ENCODE measurements at regions not wholly inside any gene's neighbourhood (a gene's known extent, or its start where the extent isn't known, plus 50 kb on each side); places are given as distances from the start of the nearest gene placed in this dataset.

DNA sequence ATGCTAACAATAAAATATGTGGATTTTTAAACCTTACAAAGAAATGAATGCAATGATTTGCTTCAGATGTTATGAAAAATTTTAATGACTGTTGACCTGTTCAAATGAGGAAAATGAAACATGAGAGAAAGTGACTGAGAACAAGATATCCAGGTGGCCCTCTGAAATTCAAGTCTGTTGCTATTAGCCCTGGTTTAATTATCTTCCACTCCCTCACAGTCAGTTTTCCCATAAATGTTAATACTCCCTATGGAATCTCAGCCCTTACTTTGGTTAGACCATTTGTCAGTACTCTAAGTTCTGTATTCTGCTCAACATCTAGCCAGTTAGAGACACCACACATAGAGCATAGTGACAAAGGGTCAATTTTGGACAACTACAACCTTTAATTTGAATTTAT lies 327.8 kb downstream of the PDGFC start:
- no peak for DNase-seq (ENCODE audit: low spot score)

DNA sequence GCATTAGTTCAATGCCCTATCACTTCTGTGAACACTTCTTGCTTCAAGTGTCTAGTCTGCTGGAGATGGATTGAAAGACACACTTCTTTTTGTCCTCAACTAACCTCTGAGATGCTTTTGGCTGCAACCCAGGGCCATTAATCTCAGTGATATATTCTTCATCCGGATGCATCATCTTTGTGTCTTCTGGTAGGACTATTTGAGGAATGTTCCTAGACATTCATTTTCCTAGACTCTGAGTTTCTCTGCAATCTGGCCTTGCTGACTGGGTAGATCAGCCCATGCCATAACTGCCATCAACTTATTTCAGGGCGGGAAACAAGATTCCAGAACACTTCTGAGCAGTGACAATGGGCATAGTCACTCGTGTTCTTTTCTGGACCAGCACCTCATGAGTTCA lies 329.4 kb downstream of the PDGFC start:
- DNase-seq (ENCODE audit: low spot score) = no peak

DNA sequence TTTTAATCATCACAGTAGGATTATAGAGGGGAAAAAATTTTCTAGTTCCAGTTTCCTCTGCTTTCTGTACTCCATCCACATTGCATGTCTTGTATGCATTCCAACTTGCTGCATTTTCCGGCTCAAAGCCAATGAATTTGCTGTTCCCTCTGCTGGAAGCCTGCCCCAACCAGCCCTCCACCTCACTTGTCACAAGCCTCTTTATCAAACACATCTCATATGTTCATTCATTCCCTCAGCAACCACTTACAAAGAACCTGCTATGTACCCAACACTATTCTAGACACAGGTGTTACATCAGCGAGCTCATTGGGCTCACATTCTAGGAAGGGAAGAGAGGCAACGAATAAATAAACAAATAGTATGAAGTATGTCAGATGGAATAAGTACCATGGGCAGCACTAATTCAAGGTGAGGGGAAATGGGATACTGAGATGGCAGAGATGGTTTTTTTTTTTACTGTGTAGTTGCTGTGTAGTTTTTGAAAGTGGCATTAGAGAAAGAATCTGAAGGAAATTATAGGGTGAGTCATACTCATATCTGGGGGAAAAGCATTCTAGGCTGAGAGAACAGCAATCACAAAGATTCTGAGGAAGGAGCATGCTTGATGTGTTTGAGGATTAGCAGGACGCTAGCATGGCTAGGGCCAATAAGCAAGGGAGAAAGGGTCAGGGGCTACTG lies 332.5 kb downstream of the PDGFC start:
- DNase-seq (ENCODE audit: low spot score) = no peak

DNA sequence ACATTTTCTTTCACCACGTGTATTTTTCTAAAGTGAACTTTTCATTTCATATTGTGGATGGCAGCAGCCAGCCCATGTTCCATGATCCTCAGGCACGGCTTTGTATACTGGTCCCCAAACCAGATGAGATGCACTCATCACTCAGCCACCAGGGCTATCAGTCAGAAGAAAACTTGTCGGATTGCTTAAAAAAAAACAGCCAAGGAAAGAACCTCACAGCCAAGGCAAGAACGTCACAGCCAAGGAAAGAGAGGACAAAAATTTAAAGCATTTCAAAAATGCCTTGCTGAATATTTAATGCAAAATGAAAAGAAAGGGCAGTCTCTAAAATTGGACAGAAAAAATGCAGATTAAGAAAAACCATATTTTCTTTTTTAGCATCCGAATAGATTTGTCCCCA lies 333.3 kb downstream of the PDGFC start:
- DNase-seq (ENCODE audit: low spot score) = no peak

DNA sequence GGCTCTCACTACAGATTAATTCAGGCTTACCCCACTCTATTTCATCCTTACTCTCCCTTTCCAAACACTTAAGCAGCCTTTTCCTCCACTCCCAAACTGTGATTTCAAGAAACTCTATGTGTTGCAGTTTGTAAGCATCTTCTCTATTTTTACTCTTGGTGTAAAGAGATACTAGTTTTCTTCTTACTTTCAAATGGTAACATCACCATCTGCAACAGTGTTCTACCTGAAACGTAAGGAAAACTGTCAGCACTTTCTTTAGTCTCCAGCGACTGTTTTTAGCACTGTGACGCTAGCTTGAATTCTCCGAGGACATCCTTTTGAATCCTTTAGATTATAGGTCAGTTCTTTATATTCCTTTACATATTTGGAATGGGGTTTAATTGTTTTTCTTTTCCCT lies 335.2 kb downstream of the PDGFC start:
- DNase-seq (ENCODE audit: low spot score) = no peak

DNA sequence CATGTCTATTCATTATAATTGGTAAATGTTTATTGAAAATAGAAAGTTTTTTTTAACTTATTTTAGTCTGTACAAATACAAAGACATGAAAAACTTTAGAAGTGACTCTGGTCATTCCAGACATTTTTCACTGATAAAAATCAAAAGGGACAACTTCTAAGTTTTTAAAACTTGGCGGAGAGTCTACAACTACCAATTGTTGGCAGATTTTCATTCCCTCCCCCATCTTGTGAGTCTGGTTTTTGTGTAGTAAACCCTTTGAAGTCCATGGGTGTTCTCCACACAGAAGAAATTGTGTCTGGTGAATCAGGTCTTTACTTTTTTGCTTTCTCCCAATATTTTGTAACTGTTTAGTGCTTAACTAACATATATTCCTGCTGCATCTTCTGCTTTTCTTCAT lies 336.5 kb downstream of the PDGFC start:
- DNase-seq (ENCODE audit: low spot score) = no peak

DNA sequence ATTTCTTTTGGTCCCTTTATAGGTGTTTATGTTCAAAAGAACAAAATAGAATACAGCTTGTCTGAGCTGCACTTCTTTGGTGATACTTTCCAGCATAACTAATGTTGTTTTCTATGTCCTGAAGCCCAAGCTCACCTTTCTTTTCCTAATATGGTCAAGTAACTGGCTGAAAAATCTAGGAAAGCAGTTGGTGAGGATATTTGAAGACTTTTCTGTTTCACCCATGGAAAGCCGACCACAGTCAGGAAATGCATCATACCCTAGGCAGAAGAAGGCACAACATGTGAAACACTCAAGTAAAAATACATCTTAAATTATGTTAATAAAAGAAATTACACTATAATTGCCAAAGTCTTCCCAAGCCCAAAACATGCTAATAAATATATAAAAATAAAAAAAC lies 337.0 kb downstream of the PDGFC start:
- DNase-seq (ENCODE audit: low spot score) = no peak

DNA sequence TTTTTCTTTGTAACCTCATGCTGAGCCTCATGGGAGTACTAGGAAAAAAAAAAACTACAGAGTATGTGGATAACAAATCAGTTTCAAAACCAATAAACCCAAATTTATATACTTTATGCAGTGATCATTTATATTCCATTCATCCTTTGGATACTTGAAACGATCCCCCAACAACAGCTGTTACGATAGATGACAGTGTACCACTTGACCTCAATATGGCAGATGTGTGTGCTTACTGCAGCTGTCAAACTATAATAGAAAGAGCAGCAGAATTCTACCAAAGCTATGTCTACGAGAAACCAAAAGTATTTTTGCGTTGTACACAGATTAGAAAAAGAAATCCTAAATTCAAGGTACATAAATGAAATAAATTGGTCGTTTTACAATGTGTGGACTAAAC lies 337.8 kb downstream of the PDGFC start:
- no peak for DNase-seq (ENCODE audit: low spot score)

DNA sequence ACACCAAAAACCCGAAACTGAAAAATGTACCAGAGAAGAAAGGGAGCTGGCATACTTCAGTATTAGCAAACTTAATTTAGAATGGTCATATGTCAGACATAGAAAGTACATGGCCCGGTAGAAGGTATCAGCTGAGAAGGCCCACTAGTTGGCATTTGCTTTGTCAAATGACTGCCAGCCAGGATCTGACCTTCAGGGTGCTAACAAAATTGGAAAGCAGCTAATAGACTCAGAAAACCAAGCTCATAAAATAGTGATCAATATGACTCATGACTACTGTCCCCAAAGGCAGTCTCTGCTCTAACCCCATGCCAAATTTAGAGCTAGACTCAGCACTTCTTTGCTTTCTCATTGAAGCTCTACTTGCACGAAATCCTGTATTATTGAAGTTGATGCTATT lies 342.7 kb downstream of the PDGFC start:
- DNase-seq (ENCODE audit: low spot score) = no peak

DNA sequence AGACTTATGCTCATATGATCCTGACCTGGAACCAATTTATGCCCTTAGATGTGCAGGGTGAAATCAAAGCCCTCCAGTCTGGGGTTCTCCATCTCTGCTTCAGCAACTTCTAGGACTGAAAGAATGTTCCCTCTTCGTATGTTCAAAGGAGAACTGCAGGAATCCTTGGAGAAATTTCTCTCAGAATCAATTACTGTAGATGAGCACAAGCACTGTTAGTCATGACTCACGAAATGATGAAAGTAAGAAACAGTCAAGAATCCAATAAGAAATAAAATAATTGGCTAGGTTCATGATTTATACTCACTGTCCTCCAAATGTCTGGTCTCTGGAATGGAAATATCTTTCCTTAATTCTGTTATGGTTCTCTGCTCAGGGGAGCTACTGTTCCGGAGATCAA lies 348.2 kb downstream of the PDGFC start:
- no peak for DNase-seq (ENCODE audit: low spot score)

DNA sequence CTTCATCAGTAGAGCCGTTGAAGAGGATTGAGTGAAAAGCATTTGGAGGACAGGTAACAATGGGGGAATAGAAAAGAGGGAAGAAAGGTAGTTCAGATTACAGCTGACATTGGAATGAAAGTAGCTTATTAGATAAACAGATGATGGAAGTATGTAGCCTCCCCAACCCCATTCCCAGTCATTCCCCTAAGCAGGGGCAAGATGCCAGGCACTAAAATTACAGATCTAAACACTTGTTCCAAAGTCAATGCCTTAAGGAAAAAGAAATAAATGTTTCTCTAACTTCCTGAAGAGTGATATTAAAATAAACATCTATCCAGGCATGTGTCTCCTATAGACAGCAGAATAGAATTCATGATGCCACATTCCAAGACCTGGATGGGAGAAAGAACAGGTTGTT lies 350.8 kb downstream of the PDGFC start:
- DNase-seq (ENCODE audit: low spot score) = no peak

DNA sequence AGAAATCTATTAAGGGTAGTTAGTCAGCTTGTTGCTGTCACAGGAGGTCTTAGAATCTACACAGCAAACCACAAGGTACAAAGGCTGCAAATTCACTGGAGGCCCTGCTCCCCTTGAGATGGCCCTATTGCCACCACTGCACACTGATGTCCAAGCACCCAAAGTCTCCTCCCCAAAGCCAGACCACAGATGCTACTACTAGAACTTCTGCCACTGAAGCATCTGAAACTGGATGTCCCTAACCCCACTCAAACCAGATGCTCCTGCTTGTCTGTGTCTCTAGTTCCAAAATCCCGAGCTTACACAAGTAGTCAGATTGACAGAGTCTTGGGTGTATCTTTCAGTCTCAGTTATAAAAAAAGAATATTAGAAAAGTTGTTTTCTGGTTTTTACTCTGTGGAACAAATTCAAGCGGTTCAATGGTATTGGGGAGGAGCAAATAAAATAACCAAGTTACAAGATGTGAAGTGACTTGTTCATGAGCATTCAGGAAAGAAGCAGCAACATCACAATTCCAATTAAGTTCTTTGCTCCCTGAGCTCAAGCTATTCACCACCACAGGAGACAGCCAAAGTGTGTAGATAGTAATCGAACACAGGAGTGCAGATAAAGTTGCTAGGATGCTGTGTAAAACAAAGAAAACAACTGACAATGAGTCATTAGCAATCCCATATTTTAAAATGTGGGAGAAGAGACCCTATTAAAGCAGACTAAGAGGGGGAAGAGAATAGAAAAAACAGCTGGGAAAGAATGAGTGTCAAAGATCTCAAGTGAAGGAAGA lies 352.3 kb downstream of the PDGFC start:
- DNase-seq (ENCODE audit: low spot score) = no peak

DNA sequence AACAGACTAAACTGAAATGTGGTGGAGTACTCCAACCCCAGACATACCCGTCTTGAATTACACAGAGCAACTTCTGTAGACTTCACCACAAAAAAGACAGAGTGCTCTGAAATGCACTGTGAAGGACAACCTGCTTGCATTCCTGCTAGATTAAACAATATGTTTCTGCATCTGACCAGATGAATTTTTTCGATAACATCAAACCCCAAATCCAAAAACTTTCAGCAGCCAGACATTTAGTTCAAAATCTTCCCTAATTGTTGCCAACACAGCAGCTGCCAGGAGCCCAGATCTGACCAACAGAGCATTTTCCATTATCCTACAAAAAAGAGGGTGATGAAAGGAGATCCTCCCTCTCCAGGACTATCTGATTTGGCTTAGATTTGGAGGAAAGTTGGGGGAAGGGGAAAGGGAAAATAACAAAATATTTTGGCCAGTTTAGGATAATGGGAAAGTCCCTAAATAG lies 356.5 kb downstream of the PDGFC start:
- no peak for DNase-seq (ENCODE audit: low spot score)

DNA sequence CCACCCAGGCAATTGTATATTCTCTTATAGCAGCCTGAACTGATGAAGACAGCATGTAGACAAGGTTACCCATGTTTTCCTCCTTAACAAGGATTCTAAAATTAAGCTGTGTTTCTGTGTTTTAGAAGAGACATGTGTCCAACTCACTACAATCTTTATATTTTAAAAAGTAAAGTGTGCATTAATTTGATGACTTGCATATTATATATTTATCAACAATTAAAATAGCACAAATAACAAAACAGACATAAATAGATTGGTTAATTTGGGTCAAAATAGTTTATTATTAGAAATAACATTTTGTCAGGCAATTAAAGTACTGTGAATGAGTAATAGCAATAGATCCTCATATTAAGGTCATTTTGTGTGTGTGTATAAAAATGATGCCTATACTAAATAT lies 357.1 kb downstream of the PDGFC start:
- DNase-seq (ENCODE audit: low spot score) = no peak

DNA sequence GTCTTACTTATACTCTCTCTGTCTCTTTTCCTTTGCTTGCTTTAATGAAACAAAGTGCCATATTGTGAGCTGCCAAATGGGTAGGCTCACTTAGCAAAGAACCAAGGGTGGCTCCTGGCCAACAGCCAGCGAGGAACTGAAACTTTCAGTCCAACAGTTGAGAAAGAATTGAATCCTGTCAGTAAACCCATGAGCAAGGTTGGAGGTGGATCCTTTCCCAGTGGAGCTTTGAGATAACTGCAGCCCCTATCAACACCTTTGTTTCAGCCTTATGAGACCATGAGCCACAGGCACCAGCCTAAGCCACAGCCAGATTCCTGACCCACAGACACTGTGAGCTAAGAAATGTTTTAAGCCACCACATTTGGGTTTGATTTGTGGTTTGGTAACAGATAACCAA lies 362.2 kb downstream of the PDGFC start:
- DNase-seq (ENCODE audit: low spot score) = no peak

DNA sequence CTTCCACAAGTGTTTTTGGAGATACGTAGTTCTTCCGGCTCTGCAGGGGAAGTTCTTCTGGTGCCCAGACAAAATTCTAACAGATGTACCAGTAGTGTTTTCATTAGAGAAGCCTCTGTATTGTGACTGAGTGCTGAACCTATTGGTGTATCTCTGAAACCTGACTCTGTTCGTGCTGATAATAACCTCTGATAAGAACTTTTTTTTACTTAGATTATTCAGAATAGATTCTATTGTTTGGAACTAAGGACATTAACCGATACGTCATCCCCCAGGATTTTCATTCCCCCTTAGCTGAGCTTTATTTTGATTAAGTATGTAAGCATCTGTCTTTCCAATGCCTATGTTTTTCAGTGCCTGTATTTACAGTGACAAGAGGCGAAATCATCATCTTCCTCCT lies 362.9 kb downstream of the PDGFC start:
- DNase-seq (ENCODE audit: low spot score) = no peak

DNA sequence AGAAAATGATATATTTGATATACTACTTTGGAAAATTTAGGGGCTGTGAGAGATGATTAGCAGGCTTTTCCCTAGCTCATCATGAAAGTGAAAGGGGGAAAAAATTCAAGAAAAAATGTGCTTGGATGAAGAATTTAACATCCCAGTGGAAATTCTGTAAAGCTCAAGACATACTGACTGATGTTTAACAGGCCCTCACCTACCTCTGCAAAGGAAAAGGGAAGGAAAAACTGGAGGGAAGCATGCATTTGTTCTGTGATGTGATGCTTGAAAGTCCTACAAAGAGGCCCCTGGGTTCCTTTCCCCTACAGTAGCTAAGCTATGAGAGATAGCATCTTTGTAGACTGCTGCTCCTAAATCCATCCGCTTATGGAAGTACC lies 364.1 kb downstream of the PDGFC start:
- no peak for DNase-seq (ENCODE audit: low spot score)

DNA sequence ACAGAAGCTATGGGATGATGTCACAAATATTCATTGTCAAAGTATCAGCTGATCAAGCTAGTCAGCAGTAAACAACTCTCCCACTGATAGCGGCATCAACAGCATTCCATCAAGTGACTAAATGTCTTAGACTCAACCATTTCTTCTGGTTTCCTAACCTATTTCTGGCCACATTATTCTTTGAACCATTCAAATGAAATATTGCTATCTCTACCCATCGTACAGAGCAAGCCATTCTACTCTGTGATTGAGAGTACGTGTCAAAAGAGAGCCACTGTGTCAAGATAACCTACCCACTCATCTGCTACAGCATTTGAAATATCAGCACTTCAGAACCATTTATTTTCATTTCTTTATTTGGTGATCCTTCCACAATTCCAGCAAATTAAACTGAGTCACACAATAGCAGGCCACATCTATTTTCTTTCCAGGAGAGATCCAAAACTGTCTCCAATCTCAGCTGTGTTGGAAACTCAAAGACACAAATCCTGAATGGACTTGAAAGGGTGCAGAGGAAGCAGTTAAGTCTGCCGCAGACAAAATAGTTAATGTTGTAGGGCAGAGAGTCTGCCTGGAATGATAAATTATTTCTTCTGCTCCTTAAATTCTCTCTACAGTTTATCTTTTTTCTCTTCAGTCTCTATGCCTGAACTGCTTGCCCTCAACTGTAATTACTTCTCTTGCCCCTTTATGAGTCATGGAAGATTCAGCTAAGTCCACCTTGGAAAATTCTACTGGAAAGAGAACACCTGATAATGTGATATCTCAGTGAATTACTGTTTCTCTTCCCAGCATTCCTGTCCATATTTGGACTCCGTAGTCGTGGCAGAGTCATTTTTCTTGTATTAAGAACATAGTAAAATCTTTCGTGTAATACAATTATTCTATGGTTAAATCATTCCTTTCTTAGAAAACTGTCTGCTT lies 364.8 kb downstream of the PDGFC start:
- DNase-seq (ENCODE audit: low spot score) = no peak

DNA sequence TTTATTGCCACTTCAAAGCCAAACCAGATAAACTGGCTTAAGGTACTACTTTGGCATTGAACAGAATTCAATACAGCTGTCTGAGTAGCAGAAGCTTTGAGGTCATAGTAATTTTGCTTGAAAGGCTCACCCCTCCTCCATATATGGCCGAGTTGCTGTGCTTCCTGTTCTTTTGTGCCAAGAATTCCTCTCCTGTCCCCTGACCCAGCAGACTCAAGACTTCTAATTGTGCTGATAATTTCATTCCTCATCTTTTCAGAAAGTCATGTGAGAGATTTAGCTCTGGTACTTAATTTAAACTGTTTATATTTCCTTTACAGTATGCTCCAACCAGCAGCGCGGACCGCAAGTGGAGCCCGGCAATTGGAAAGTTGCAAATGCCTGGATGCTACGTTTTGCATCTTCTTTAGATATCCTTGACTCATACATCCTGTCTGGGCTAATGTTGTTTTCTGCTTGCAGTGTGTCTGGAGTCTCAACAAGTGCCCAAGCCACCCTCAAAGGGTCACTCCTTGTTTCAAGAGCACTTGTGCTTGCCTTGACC lies 373.4 kb downstream of the PDGFC start:
- no peak for DNase-seq (ENCODE audit: low spot score)

DNA sequence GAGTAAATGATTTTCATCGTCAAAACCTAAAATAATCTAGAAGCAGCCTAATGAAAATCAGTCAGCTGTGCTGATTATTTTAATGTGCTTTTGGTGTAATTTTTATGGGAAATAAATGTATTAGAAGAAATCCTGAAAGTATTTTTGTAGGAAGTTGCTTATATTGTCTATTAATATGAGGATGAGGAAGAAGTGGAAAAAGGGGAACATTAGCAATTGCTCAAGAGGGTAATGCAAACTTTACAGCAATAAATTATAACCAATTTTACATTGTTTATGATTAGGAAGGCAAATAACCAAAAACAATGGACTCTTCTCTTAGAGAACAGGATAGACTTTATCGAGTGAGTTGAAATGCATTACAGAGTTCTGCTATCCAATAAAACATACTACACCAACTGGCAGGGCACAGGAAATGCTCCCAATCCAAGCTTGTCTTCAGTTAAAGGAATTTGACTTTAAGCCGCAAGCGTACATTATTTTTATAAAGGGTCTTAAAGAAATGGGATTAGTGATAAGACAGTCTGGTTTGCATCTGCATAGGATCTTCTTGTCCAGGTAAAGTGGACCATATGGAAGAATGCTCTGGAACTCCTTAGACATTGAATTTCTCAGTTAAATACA lies 374.8 kb downstream of the PDGFC start:
- DNase-seq (ENCODE audit: low spot score) = no peak

DNA sequence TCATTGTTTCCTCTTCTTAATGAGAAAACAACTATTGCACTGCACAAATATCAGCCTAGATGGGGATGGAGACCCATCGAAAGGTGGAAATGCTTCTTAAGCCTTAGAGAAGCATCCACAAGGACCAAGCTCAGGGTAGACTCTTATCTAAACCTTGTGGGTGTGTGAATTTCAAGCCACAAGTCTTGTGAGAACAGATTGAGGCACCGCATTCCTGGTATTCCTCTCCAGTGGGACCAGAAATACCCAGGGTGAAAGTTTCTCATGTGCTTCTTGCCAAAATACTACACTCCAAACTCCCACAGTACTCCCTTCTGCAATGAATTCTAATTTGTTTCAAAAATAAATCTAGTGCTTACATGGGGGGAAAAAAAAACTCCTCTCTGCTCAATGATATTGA lies 375.6 kb downstream of the PDGFC start:
- no peak for DNase-seq (ENCODE audit: low spot score)

DNA sequence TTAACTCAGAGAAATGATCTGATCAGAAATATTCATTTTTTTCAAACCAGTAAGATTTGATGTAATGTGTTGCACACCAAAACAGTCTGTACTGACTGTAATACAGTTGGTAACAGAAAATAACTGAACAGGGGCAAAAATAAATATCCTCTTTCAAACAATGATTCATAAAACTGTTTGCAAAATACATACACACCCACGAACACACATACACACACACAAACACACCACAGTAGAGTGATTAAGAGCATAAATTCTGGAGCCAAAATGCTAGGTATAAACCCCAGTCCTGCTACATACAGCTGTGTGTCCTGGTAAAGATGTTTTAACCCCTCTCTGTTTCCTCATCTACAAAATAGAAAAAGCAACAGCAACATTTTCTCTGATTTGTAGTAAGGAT lies 376.6 kb downstream of the PDGFC start:
- no peak for DNase-seq (ENCODE audit: low spot score)
